GM12875 (cell line): ENCODE measurements at regions not wholly inside any gene's neighbourhood (a gene's known extent, or its start where the extent isn't known, plus 50 kb on each side); places are given as distances from the start of the nearest gene placed in this dataset.

Experiments
- H3K4me3 ChIP-seq: one replicate; pipeline ENCODE4 v1.5.1; 2011; ENCODE audit warnings: low read depth, low read length, control low read depth
- TF ChIP-seq, protein P1 (sequence below): IDR thresholded peaks from 2 replicates; pipeline ENCODE4 v1.5.1; 2011; ENCODE audit warnings: low read depth, mild to moderate bottlenecking, control low read depth, inconsistent platforms, low read length, moderate library complexity, borderline replicate concordance; ENCODE audit not compliant: insufficient read depth

DNA sequence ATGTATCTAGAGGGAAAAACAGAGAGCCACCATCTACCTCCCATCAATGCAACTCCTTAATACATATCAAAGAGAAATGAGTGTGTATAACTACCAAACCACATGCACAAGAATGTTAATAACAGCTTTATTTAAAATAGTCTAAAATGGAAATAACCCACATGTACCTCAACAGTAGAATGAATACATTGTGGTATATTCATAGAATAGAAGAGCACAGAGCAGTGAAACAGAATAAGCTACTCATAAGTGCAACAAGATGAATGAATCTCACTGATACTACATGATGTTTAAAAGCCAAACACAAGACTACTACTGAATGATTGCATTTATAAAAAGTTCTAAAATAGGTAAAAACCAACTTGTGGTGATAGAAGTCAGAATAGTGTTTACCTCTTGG, 232.5 kb downstream of the BTG1 start:
- TF ChIP-seq, protein P1, sequence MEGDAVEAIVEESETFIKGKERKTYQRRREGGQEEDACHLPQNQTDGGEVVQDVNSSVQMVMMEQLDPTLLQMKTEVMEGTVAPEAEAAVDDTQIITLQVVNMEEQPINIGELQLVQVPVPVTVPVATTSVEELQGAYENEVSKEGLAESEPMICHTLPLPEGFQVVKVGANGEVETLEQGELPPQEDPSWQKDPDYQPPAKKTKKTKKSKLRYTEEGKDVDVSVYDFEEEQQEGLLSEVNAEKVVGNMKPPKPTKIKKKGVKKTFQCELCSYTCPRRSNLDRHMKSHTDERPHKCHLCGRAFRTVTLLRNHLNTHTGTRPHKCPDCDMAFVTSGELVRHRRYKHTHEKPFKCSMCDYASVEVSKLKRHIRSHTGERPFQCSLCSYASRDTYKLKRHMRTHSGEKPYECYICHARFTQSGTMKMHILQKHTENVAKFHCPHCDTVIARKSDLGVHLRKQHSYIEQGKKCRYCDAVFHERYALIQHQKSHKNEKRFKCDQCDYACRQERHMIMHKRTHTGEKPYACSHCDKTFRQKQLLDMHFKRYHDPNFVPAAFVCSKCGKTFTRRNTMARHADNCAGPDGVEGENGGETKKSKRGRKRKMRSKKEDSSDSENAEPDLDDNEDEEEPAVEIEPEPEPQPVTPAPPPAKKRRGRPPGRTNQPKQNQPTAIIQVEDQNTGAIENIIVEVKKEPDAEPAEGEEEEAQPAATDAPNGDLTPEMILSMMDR = no peak
- H3K4me3 ChIP-seq = no peak overlapping the region

DNA sequence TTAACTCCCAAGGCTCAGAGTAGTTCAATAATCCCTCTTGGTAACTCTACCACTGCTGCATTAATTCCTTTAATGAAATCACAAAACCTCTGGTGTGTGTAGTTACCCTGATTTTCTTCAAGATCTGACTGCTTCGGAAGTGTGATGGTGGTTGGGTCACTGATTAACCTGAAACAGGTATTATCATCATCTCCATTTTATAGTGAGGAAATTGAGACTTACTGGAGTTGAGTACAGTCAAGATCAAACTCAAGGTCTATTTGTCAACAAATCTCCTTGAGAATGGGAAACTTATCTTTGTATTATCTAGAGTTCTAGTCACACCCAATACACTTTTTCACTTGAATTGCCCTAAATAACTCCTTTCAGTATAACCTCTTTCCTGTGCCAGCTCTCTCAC, 233.5 kb downstream of the BTG1 start:
- TF ChIP-seq, protein P1 = no peak
- H3K4me3 ChIP-seq = no peak overlapping the region

DNA sequence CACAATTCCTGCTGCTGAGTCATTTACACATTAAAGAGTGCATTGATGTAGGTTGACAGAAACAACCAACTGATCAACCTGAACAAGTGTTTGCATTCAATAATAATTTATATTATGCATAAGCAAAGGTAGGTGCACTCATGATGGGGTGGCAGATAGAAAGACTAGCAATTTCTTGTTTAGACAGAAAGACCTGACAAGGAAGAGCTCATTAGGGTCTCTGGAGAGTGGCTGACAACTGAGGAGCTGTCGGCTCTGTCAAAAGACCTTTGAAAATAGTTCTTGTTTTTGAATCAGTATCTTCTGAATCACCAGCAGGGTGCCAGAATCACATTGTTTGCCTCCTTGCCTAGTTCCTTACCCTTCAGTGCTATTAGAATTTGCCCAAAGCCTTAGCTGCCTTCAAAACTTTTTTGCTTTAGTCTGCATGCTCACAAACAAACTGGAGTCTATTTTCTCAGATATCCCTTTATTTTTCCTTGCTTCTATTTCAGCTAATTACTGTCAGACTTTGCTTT, 234.7 kb downstream of the BTG1 start:
- no peak overlapping the region for H3K4me3 ChIP-seq
- TF ChIP-seq, protein P1 = no peak

DNA sequence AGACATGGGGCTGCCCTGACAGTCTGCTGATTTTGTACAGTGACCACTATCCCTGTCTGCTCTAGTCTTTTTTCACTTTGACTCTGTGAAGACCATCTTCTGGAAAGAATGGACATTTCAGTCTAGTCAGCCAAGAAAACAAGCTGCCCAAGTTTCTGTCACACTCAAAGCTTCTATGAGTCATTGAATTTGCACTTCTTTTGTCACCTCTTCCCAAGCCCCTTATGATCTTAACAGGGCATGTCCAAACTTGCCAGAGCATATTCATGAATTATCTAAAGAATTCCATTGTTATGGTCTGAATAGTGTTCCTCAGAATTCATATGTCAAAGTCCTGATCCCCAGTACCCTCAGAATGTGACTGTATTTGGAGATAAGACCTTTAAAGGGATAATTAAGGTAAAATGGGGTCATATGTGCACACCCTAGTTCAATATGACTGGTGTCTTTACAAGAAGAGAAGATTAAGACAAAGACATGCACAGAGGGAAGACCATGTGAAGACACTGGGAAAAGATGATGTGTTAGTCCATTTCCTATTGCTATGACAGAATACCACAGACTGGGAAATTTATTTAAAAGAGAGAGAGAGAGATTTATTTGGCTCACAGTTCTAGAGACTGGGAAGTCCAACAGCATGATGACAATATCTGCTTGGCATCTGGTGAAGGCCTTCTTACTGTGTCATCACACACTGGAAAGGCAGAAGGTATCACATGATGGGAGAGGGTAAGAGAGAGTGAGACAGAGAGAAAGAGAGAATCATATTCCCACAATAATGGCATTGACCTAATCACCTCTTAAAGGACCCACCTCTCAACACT, 242.6 kb downstream of the BTG1 start:
- no peak overlapping the region for H3K4me3 ChIP-seq
- TF ChIP-seq, protein P1 = no peak

DNA sequence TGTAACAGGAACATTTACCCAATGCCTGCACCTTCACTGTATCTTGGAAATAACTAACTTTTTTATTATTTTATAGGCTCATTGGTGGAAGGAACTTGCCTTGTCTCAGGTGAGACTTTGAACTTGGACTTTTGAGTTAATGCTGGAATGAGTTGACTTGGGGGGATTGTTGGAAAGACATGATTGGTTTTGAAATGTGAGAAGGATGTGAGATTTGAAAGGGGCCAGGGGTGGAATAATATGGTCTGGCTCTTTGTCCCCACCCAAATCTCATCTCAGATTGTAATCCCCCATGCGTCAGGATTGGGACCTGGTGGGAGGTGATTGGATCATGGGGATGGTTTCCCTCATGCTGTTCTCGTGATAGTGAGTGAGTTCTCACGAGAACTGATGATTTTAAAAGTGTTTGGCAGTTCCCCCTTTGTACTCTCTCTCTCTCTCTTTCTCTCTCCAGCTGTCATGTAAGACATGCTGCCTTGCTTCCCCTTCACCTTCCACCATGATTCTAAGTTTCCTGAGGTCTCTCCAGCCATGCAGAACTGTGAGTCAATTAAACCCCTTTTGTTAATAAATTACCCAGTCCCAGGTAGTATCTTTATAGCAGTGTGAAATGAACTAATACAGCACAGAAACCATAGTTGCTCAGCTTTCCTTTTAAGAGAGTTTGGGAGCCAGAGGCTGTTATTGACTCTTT, 244.1 kb downstream of the BTG1 start:
- TF ChIP-seq, protein P1 = no peak
- no peak overlapping the region for H3K4me3 ChIP-seq

DNA sequence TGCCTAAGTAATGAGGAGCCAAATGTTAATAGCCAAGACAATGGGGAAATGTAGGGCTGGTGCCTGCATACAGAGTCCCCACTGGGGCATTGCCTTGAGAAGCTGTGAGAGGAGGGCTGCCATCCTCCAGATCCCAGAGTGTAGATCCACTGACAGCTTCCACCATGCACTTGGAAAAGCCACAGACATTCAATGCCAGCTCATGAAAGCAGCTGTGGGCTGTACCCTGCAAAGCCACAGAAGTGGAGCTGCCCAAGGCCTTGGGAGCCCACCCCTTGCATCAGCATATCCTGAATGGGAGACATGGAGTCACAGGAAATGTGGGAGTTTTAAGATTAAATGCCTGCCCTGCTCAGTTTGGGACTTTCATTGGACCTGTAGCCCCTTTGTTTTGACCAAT, 244.7 kb downstream of the BTG1 start:
- no peak overlapping the region for H3K4me3 ChIP-seq
- TF ChIP-seq, protein P1 = no peak
